ENCODE measurements at regions not wholly inside any gene's neighbourhood (a gene's known extent, or its start where the extent isn't known, plus 50 kb on each side); places are given as distances from the start of the nearest gene placed in this dataset.
"Not testable (repeated sequence)": the region's sequence is repeated elsewhere in the genome, so short reads cannot be mapped to it uniquely, and the experiment has no call there.

DNA sequence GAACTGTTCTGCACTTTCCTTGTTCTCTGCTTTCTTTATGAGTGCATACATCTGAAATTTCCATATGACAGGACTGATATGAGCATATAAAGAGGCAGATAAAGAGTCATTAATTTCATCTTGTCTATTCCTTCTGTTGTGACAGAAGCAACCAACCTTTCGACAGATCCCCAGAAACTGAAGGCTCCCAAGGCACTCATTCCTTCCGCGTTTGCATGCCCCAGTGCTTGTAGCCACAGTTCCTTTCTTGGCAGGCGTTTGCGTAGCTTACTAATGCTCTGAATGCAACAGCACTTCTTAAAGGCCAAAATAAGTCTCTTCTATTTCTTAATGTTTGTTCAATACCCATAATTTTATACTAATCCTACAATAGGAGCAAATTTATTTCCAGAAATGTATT is 94.0 kb upstream of the TBL1X start:
- WGBS (ENCODE audit: insufficient coverage, insufficient read length) = no CpG with 5 or more reads among the region's 5 CpGs
- Histone ChIP-seq H3K36me3 (ENCODE audit: control insufficient read depth, insufficient read depth, low read length) (no peaks in the 10 kb centered on the region), H3K4me3 (ENCODE audit: low read length) (no peak overlapping the region), H3K27me3 (ENCODE audit: control insufficient read depth, insufficient read depth, low read length) (no peaks in the 10 kb centered on the region), H3K4me1 (ENCODE audit: control insufficient read depth, insufficient read depth, low read length) (no peaks in the 10 kb centered on the region), H3K9me3 (ENCODE audit: control insufficient read depth, insufficient read depth, low read length) (no peaks in the 10 kb centered on the region), H3K27ac (ENCODE audit: low read length) (no peak overlapping the region)
- no peak for DNase-seq (ENCODE audit: low read depth, low spot score)

DNA sequence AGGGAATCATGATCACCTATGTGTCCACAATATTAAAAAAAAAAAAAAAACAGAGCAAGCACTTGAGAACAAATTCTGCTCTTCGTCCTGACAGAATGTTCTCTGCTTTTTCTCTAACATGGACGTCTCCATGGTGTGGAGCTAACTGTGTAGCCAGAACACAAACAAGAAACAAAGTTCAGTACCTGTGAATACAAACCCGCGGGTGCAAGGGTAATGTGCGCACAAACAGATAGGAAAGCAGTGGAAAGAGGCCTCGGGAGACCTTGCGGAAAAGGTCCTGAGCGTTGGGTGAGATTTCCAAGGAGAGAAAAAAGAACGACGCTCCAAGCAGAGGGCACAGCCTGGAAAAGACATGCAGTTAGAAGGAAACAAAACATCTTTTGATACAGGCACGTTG is 92.0 kb upstream of the TBL1X start:
- H3K36me3 ChIP-seq (ENCODE audit: control insufficient read depth, insufficient read depth, low read length) = no peaks in the 10 kb centered on the region
- no peak for DNase-seq (ENCODE audit: low read depth, low spot score)
- no CpG with 5 or more reads among the region's 11 CpGs for WGBS (ENCODE audit: insufficient coverage, insufficient read length)
- H3K9me3 ChIP-seq (ENCODE audit: control insufficient read depth, insufficient read depth, low read length) = no peaks in the 10 kb centered on the region
- H3K27me3 ChIP-seq (ENCODE audit: control insufficient read depth, insufficient read depth, low read length) = no peaks in the 10 kb centered on the region
- no peaks in the 10 kb centered on the region for H3K4me1 ChIP-seq (ENCODE audit: control insufficient read depth, insufficient read depth, low read length)
- no peak overlapping the region for H3K4me3 ChIP-seq (ENCODE audit: low read length)
- no peak overlapping the region for H3K27ac ChIP-seq (ENCODE audit: low read length)

- no peak for DNase-seq (ENCODE audit: low read depth, low spot score)
- H3K4me1 ChIP-seq (ENCODE audit: control insufficient read depth, insufficient read depth, low read length) = no peaks in the 10 kb centered on the region
- no peaks in the 10 kb centered on the region for H3K36me3 ChIP-seq (ENCODE audit: control insufficient read depth, insufficient read depth, low read length)
- no CpG with 5 or more reads among the region's 7 CpGs for WGBS (ENCODE audit: insufficient coverage, insufficient read length)
- H3K4me3 ChIP-seq (ENCODE audit: low read length) = no peak overlapping the region
- no peaks in the 10 kb centered on the region for H3K27me3 ChIP-seq (ENCODE audit: control insufficient read depth, insufficient read depth, low read length)
- no peak overlapping the region for H3K27ac ChIP-seq (ENCODE audit: low read length)
- no peaks in the 10 kb centered on the region for H3K9me3 ChIP-seq (ENCODE audit: control insufficient read depth, insufficient read depth, low read length)
These were observed 91.1 kb upstream of the TBL1X start for GRCh38 chrX:9373789-9374188.

DNA sequence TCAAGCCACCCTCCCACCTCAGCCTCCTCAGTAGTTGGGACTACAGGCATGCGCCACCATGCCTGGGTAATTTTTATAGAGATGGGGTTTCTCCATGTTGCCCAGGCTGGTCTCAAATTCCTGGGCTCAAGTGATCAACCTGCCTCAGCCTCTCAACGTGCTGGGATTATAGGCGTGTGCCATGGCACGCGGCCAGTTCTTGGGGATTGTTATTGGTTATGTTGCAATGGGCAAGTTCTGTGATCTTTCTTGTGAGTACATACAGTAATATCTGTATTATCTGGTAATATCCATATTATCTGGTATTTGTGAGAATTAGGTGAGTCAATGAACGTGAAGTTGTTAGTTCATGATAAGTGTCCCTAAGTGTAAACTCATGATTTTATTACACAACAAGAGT is 90.3 kb upstream of the TBL1X start:
- no peak overlapping the region for H3K4me3 ChIP-seq (ENCODE audit: low read length)
- no peaks in the 10 kb centered on the region for H3K9me3 ChIP-seq (ENCODE audit: control insufficient read depth, insufficient read depth, low read length)
- no peak for DNase-seq (ENCODE audit: low read depth, low spot score)
- no peaks in the 10 kb centered on the region for H3K27me3 ChIP-seq (ENCODE audit: control insufficient read depth, insufficient read depth, low read length)
- no peak overlapping the region for H3K27ac ChIP-seq (ENCODE audit: low read length)
- no peaks in the 10 kb centered on the region for H3K4me1 ChIP-seq (ENCODE audit: control insufficient read depth, insufficient read depth, low read length)
- WGBS (ENCODE audit: insufficient coverage, insufficient read length) = no CpG with 5 or more reads among the region's 6 CpGs
- H3K36me3 ChIP-seq (ENCODE audit: control insufficient read depth, insufficient read depth, low read length) = no peaks in the 10 kb centered on the region

- H3K27ac ChIP-seq (ENCODE audit: low read length) = no peak overlapping the region
- H3K9me3 ChIP-seq (ENCODE audit: control insufficient read depth, insufficient read depth, low read length) = no peaks in the 10 kb centered on the region
- no peaks in the 10 kb centered on the region for H3K36me3 ChIP-seq (ENCODE audit: control insufficient read depth, insufficient read depth, low read length)
- WGBS (ENCODE audit: insufficient coverage, insufficient read length) = no CpG with 5 or more reads among the region's 4 CpGs
- no peaks in the 10 kb centered on the region for H3K27me3 ChIP-seq (ENCODE audit: control insufficient read depth, insufficient read depth, low read length)
- no peaks in the 10 kb centered on the region for H3K4me1 ChIP-seq (ENCODE audit: control insufficient read depth, insufficient read depth, low read length)
- DNase-seq (ENCODE audit: low read depth, low spot score) = no peak
- H3K4me3 ChIP-seq (ENCODE audit: low read length) = no peak overlapping the region
These were observed 88.7 kb upstream of the TBL1X start for GRCh38 chrX:9376111-9376510.

GRCh38 chrX:9377216-9377615 is 87.6 kb upstream of the TBL1X start:
- no CpG with 5 or more reads among the region's 3 CpGs for WGBS (ENCODE audit: insufficient coverage, insufficient read length)

GRCh38 chrX:9378980-9379696 is 85.7 kb upstream of the TBL1X start:
- Histone ChIP-seq H3K9me3 (ENCODE audit: control insufficient read depth, insufficient read depth, low read length) (no peaks in the 10 kb centered on the region), H3K36me3 (ENCODE audit: control insufficient read depth, insufficient read depth, low read length) (no peaks in the 10 kb centered on the region), H3K27ac (ENCODE audit: low read length) (no peak overlapping the region), H3K4me1 (ENCODE audit: control insufficient read depth, insufficient read depth, low read length) (no peaks in the 10 kb centered on the region), H3K4me3 (ENCODE audit: low read length) (no peak overlapping the region), H3K27me3 (ENCODE audit: control insufficient read depth, insufficient read depth, low read length) (no peaks in the 10 kb centered on the region)
- DNase-seq (ENCODE audit: low read depth, low spot score) = no peak
- WGBS (ENCODE audit: insufficient coverage, insufficient read length) = no CpG with 5 or more reads among the region's 7 CpGs

More at GRCh38 chrX:9377216-9377615, 87.6 kb upstream of the TBL1X start:
- H3K36me3 ChIP-seq (ENCODE audit: control insufficient read depth, insufficient read depth, low read length); H3K4me3 ChIP-seq (ENCODE audit: low read length); H3K27me3 ChIP-seq (ENCODE audit: control insufficient read depth, insufficient read depth, low read length); DNase-seq (ENCODE audit: low read depth, low spot score); H3K4me1 ChIP-seq (ENCODE audit: control insufficient read depth, insufficient read depth, low read length); H3K9me3 ChIP-seq (ENCODE audit: control insufficient read depth, insufficient read depth, low read length); H3K27ac ChIP-seq (ENCODE audit: low read length): not testable (repeated sequence)

GRCh38 chrX:9379697-9380551 is 84.9 kb upstream of the TBL1X start:
- Histone ChIP-seq H3K27ac (ENCODE audit: low read length) (no peak overlapping the region), H3K9me3 (ENCODE audit: control insufficient read depth, insufficient read depth, low read length) (no peaks in the 10 kb centered on the region), H3K4me3 (ENCODE audit: low read length) (no peak overlapping the region), H3K27me3 (ENCODE audit: control insufficient read depth, insufficient read depth, low read length) (no peaks in the 10 kb centered on the region), H3K4me1 (ENCODE audit: control insufficient read depth, insufficient read depth, low read length) (no peaks in the 10 kb centered on the region), H3K36me3 (ENCODE audit: control insufficient read depth, insufficient read depth, low read length) (no peaks in the 10 kb centered on the region)
- DNase-seq (ENCODE audit: low read depth, low spot score) = no peak
- no CpG with 5 or more reads among the region's 10 CpGs for WGBS (ENCODE audit: insufficient coverage, insufficient read length)

- no peak overlapping the region for H3K4me3 ChIP-seq (ENCODE audit: low read length)
- no peaks in the 10 kb centered on the region for H3K9me3 ChIP-seq (ENCODE audit: control insufficient read depth, insufficient read depth, low read length)
- no peaks in the 10 kb centered on the region for H3K4me1 ChIP-seq (ENCODE audit: control insufficient read depth, insufficient read depth, low read length)
- no peaks in the 10 kb centered on the region for H3K36me3 ChIP-seq (ENCODE audit: control insufficient read depth, insufficient read depth, low read length)
- no peak for DNase-seq (ENCODE audit: low read depth, low spot score)
- no peak overlapping the region for H3K27ac ChIP-seq (ENCODE audit: low read length)
- H3K27me3 ChIP-seq (ENCODE audit: control insufficient read depth, insufficient read depth, low read length) = no peaks in the 10 kb centered on the region
These were observed 81.2 kb upstream of the TBL1X start for GRCh38 chrX:9383655-9384054.

- no peaks in the 10 kb centered on the region for H3K36me3 ChIP-seq (ENCODE audit: control insufficient read depth, insufficient read depth, low read length)
- WGBS (ENCODE audit: insufficient coverage, insufficient read length) = no CpG with 5 or more reads among the region's 1 CpG
- DNase-seq (ENCODE audit: low read depth, low spot score) = no peak
These were observed 76.4 kb upstream of the TBL1X start for GRCh38 chrX:9388450-9388849.

DNA sequence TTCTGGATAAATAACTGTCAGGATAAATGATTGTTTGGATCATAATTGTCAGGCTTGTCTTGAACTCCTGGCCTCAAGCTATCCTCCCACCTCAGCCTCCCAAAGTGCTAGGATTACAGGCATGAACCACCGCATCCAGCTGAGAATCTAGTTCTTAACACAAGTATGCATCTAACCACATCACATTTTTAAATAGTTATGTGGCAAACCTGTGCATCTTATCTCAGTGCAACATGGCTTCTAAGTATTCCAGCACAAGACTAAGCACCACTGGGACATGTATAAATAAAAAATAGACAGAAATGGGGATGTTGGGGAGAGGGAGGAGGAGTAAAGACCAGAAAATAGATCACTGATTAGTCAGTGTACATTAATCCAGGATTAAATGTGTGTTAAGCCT is 74.7 kb upstream of the TBL1X start:
- Histone ChIP-seq H3K36me3 (ENCODE audit: control insufficient read depth, insufficient read depth, low read length) (no peaks in the 10 kb centered on the region), H3K27ac (ENCODE audit: low read length) (no peak overlapping the region), H3K4me1 (ENCODE audit: control insufficient read depth, insufficient read depth, low read length) (no peaks in the 10 kb centered on the region), H3K9me3 (ENCODE audit: control insufficient read depth, insufficient read depth, low read length) (no peaks in the 10 kb centered on the region), H3K4me3 (ENCODE audit: low read length) (no peak overlapping the region), H3K27me3 (ENCODE audit: control insufficient read depth, insufficient read depth, low read length) (no peaks in the 10 kb centered on the region)
- DNase-seq (ENCODE audit: low read depth, low spot score) = no peak
- no CpG with 5 or more reads among the region's 1 CpG for WGBS (ENCODE audit: insufficient coverage, insufficient read length)

More at GRCh38 chrX:9388450-9388849, 76.4 kb upstream of the TBL1X start:
- no peak overlapping the region for H3K4me3 ChIP-seq (ENCODE audit: low read length)
- H3K9me3 ChIP-seq (ENCODE audit: control insufficient read depth, insufficient read depth, low read length) = no peaks in the 10 kb centered on the region
- H3K27ac ChIP-seq (ENCODE audit: low read length) = no peak overlapping the region
- no peaks in the 10 kb centered on the region for H3K4me1 ChIP-seq (ENCODE audit: control insufficient read depth, insufficient read depth, low read length)
- H3K27me3 ChIP-seq (ENCODE audit: control insufficient read depth, insufficient read depth, low read length) = no peaks in the 10 kb centered on the region
